H9 (cell line): ENCODE measurements at regions not wholly inside any gene's neighbourhood (a gene's known extent, or its start where the extent isn't known, plus 50 kb on each side); places are given as distances from the start of the nearest gene placed in this dataset.

Experiments
- DNase-seq: peaks from one replicate; pipeline ENCODE4 v3.0.0-alpha.2; 2017
- H2AFZ ChIP-seq: one replicate; pipeline ENCODE4 v1.6.1; 2013; ENCODE audit warnings: mild to moderate bottlenecking, low read length, control low read depth, moderate library complexity
- H2AK5ac ChIP-seq: 2 replicates; pipeline ENCODE4 v1.6.1; 2013; ENCODE audit warnings: low read length, control low read depth, mixed read lengths; ENCODE audit not compliant: insufficient read length
- H2BK120ac ChIP-seq: one replicate; pipeline ENCODE4 v1.6.1; 2013; ENCODE audit warnings: low read depth, mild to moderate bottlenecking, low read length, control low read depth, inconsistent platforms; ENCODE audit not compliant: poor library complexity, severe bottlenecking
- H2BK12ac ChIP-seq: 2 replicates; pipeline ENCODE4 v1.6.1; 2013; ENCODE audit warnings: low read length, control low read depth, mixed read lengths, low read depth; ENCODE audit not compliant: insufficient read length
- H2BK15ac ChIP-seq: 2 replicates; pipeline ENCODE4 v1.6.1; 2013; ENCODE audit warnings: low read depth, low read length, control low read depth
- H2BK20ac ChIP-seq: one replicate; pipeline ENCODE4 v1.6.1; 2013; ENCODE audit warnings: low read depth, mild to moderate bottlenecking, low read length, control low read depth, inconsistent platforms; ENCODE audit not compliant: poor library complexity, severe bottlenecking
- H2BK5ac ChIP-seq: 2 replicates; pipeline ENCODE4 v1.6.1; 2013; ENCODE audit warnings: low read length, control low read depth, mixed read lengths; ENCODE audit not compliant: insufficient read length
- H3K14ac ChIP-seq: 2 replicates; pipeline ENCODE4 v1.6.1; 2013; ENCODE audit warnings: low read length, control low read depth; ENCODE audit not compliant: insufficient read depth
- H3K18ac ChIP-seq: 2 replicates; pipeline ENCODE4 v1.6.1; 2013; ENCODE audit warnings: low read depth, mild to moderate bottlenecking, mixed read lengths, low read length, control low read depth; ENCODE audit not compliant: insufficient read length
- H3K23ac ChIP-seq: 2 replicates; pipeline ENCODE4 v1.6.1; 2013; ENCODE audit warnings: low read length, control low read depth, mixed read lengths, low read depth; ENCODE audit not compliant: insufficient read length
- H3K23me2 ChIP-seq: 2 replicates; pipeline ENCODE4 v1.6.1; 2013; ENCODE audit warnings: low read depth, mild to moderate bottlenecking, mixed read lengths, low read length, control low read depth; ENCODE audit not compliant: insufficient read length, poor library complexity, severe bottlenecking
- H3K27ac ChIP-seq: 2 replicates; pipeline ENCODE4 v1.5.1; 2013; ENCODE audit warnings: low read length, control low read depth, mixed read lengths, low read depth; ENCODE audit not compliant: insufficient read length
- H3K27me3 ChIP-seq: 2 replicates; pipeline ENCODE4 v1.6.1; 2013; ENCODE audit warnings: low read length, control low read depth, inconsistent platforms; ENCODE audit not compliant: insufficient read depth
- H3K4ac ChIP-seq: 2 replicates; pipeline ENCODE4 v1.6.1; 2013; ENCODE audit warnings: low read depth, mild to moderate bottlenecking, control low read depth, inconsistent platforms, low read length, moderate library complexity
- H3K4me1 ChIP-seq: 2 replicates; pipeline ENCODE4 v1.6.1; 2013; ENCODE audit warnings: low read length, control low read depth, inconsistent platforms; ENCODE audit not compliant: insufficient read depth
- H3K4me2 ChIP-seq: 2 replicates; pipeline ENCODE4 v1.6.1; 2013; ENCODE audit warnings: low read length, control low read depth, mixed read lengths; ENCODE audit not compliant: insufficient read length, insufficient read depth
- H3K56ac ChIP-seq: 2 replicates; pipeline ENCODE4 v1.6.1; 2013; ENCODE audit warnings: low read depth, mild to moderate bottlenecking, mixed read lengths, low read length, control low read depth; ENCODE audit not compliant: insufficient read length
- H3K79me1 ChIP-seq: 2 replicates; pipeline ENCODE4 v1.6.1; 2013; ENCODE audit warnings: low read depth, mild to moderate bottlenecking, moderate library complexity, low read length, control low read depth, inconsistent platforms; ENCODE audit not compliant: insufficient read depth, poor library complexity, severe bottlenecking
- H3K79me2 ChIP-seq: 2 replicates; pipeline ENCODE4 v1.6.1; 2013; ENCODE audit warnings: low read length, control low read depth, inconsistent platforms; ENCODE audit not compliant: insufficient read depth
- H3K9ac ChIP-seq: 2 replicates; pipeline ENCODE4 v1.6.1; 2013; ENCODE audit warnings: low read length, control low read depth, mixed read lengths; ENCODE audit not compliant: insufficient read length; ENCODE audit errors: extremely low read depth
- H3K9me3 ChIP-seq: one replicate; pipeline ENCODE4 v1.6.1; 2013; ENCODE audit warnings: low read depth, low read length, inconsistent platforms; ENCODE audit not compliant: control insufficient read depth
- H3T11ph ChIP-seq: one replicate; pipeline ENCODE4 v1.6.1; 2013; ENCODE audit warnings: mild to moderate bottlenecking, low read length, control low read depth, inconsistent platforms
- H4K20me1 ChIP-seq: one replicate; pipeline ENCODE4 v1.6.1; 2013; ENCODE audit not compliant: control insufficient read depth, insufficient read length, insufficient read depth
- H4K5ac ChIP-seq: 2 replicates; pipeline ENCODE4 v1.6.1; 2013; ENCODE audit warnings: low read depth, mild to moderate bottlenecking, mixed read lengths, low read length, control low read depth; ENCODE audit not compliant: insufficient read length
- H4K8ac ChIP-seq: replicated peaks from 2 replicates; pipeline ENCODE4 v1.6.1; 2013; ENCODE audit warnings: low read length, control low read depth, mixed read lengths, low read depth; ENCODE audit not compliant: insufficient read length
- H4K91ac ChIP-seq: 2 replicates; pipeline ENCODE4 v1.6.1; 2013; ENCODE audit warnings: low read depth, mild to moderate bottlenecking, moderate library complexity, mixed read lengths, low read length, control low read depth; ENCODE audit not compliant: insufficient read length
- H3K27ac Mint-ChIP-seq, 3 experiments: 2 replicates in 2 of 3; 3 replicates in 1 of 3; pipeline ENCODE4 v1.8.0; 2020 to 2021; ENCODE audit warnings: mixed read lengths in 3 of 3, mild to moderate bottlenecking in 1 of 3, moderate library complexity in 1 of 3
- H3K27me3 Mint-ChIP-seq: 2 replicates; pipeline ENCODE4 v1.8.0; 2021; ENCODE audit warnings: low read depth, mild to moderate bottlenecking, moderate library complexity, mixed read lengths
- H3K36me3 Mint-ChIP-seq, 3 experiments: 2 replicates in 2 of 3; 3 replicates in 1 of 3; pipeline ENCODE4 v1.8.0; 2020 to 2021; ENCODE audit warnings: low read depth in 3 of 3, mixed read lengths in 3 of 3; ENCODE audit not compliant: insufficient read depth in 1 of 3
- H3K4me1 Mint-ChIP-seq, 2 experiments: 2 replicates each; pipeline ENCODE4 v1.8.0; 2020; ENCODE audit warnings: mixed read lengths in 2 of 2
- H3K4me3 Mint-ChIP-seq, 2 experiments: 2 replicates in 1 of 2; 3 replicates in 1 of 2; pipeline ENCODE4 v1.8.0; 2020 to 2021; ENCODE audit warnings: mild to moderate bottlenecking in 2 of 2, mixed read lengths in 2 of 2, moderate library complexity in 1 of 2
- H3K9me3 Mint-ChIP-seq, 2 experiments: 2 replicates in 1 of 2; 3 replicates in 1 of 2; pipeline ENCODE4 v1.8.0; 2020; ENCODE audit warnings: mild to moderate bottlenecking in 2 of 2, mixed read lengths in 2 of 2, moderate library complexity in 1 of 2
- CTCF ChIP-seq: fragments of 200-600 bp; sonication (generic); conservative IDR thresholded peaks from 3 replicates; pipeline ENCODE4 v1.8.0; 2021; ENCODE audit warnings: antibody characterized with exemption, mild to moderate bottlenecking
- WGBS: extraction: QIAGEN DNeasy Blood & Tissue Kit; methylation state at CpG from one replicate; pipeline ENCODE4 v1.1.7; 2013; ENCODE audit warnings: missing lambda C conversion rate, low lambda C conversion rate, mixed read lengths; ENCODE audit not compliant: insufficient read length; ENCODE audit errors: extremely low coverage; 5-methylcytosine and 5-hydroxymethylcytosine counted together

- no peaks in the 10 kb centered on the region for H3K23me2 ChIP-seq
- Mint-ChIP-seq H3K36me3 (peaks cover 3 to 9% (median 6%) of the 10 kb centered on the region in 3 experiments), H3K4me1 (peaks cover 25 to 32% of the 10 kb centered on the region in 2 experiments), H3K9me3 (peaks cover 8 to 12% of the 10 kb centered on the region in 2 experiments; a peak in 4 of 5 replicates), H3K4me3 (no peak overlapping the region), H3K27ac (peak overlapping the region in 1 of 3 experiments; percentile 35; a peak in 1 of 7 replicates), H3K27me3 (no peaks in the 10 kb centered on the region; the same call in 1 of the 2 replicates)
- H2AFZ ChIP-seq: no peak overlapping the region
- H2BK20ac ChIP-seq: no peak overlapping the region
- no peaks in the 10 kb centered on the region for H3K9me3 ChIP-seq
- no peak overlapping the region for H2BK5ac ChIP-seq
- H2BK12ac ChIP-seq: no peak overlapping the region
- H4K91ac ChIP-seq: no peak overlapping the region
- no peak overlapping the region for H3K14ac ChIP-seq
- no peaks in the 10 kb centered on the region for H3K79me2 ChIP-seq
- no peak overlapping the region for H4K5ac ChIP-seq
- no peaks in the 10 kb centered on the region for H3K79me1 ChIP-seq
- no peak overlapping the region for H2AK5ac ChIP-seq
- H3K4me2 ChIP-seq: no peak overlapping the region
- no peak overlapping the region for H3K27ac ChIP-seq
- H2BK120ac ChIP-seq: no peak overlapping the region
- no peak overlapping the region for H3T11ph ChIP-seq
- H2BK15ac ChIP-seq: no peak overlapping the region
- H3K27me3 ChIP-seq: no peaks in the 10 kb centered on the region
- H3K4ac ChIP-seq: no peak overlapping the region
- H3K56ac ChIP-seq: no peak overlapping the region
- no peak overlapping the region for H4K8ac ChIP-seq
- no peaks in the 10 kb centered on the region for H4K20me1 ChIP-seq
- WGBS: no CpG with 5 or more reads among the region's 4 CpGs
- no peak overlapping the region for H3K23ac ChIP-seq
- H3K9ac ChIP-seq: no peak overlapping the region
- no peak for DNase-seq
- no peak for TF ChIP-seq CTCF
- H3K18ac ChIP-seq: no peak overlapping the region
- no peaks in the 10 kb centered on the region for H3K4me1 ChIP-seq
Measured at GRCh38 chr4:124525524-124525923, 187.0 kb downstream of the ANKRD50 start.
